B cell (primary cell): ENCODE measurements at regions not wholly inside any gene's neighbourhood (a gene's known extent, or its start where the extent isn't known, plus 50 kb on each side); places are given as distances from the start of the nearest gene placed in this dataset.

ENCODE experiments used
- EZH2 ChIP-seq: IDR thresholded peaks from 2 replicates; pipeline ENCODE4 v1.6.1; 2012; ENCODE audit warnings: borderline replicate concordance, low read depth, mild to moderate bottlenecking, moderate library complexity, low read length; ENCODE audit not compliant: insufficient read depth, poor library complexity, severe bottlenecking
- TF ChIP-seq, protein P1 (sequence below): fragments of 200-600 bp; IDR thresholded peaks from one replicate; pipeline ENCODE4 v1.8.0; 2022; ENCODE audit warnings: antibody characterized with exemption, mild to moderate bottlenecking

DNA sequence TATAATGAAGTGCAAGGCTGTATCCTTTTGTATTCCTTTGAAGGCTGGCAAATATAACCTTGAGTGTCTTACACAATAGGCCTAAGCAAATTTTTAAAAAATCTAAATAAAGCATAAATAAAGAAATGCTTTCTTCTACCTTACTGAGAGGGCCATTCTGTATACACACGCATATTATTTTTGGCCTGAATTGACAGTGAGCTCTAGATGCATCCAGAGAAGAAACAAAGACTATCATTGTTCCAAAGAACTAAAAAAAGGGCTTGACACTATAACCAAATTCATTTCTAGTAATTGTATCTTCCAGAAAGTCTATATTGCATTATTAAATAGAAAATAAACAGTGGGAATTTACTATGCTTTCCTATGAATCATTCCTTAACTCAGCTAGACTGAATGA is 100.2 kb downstream of the MAGEB17 start:
- TF ChIP-seq, protein P1, sequence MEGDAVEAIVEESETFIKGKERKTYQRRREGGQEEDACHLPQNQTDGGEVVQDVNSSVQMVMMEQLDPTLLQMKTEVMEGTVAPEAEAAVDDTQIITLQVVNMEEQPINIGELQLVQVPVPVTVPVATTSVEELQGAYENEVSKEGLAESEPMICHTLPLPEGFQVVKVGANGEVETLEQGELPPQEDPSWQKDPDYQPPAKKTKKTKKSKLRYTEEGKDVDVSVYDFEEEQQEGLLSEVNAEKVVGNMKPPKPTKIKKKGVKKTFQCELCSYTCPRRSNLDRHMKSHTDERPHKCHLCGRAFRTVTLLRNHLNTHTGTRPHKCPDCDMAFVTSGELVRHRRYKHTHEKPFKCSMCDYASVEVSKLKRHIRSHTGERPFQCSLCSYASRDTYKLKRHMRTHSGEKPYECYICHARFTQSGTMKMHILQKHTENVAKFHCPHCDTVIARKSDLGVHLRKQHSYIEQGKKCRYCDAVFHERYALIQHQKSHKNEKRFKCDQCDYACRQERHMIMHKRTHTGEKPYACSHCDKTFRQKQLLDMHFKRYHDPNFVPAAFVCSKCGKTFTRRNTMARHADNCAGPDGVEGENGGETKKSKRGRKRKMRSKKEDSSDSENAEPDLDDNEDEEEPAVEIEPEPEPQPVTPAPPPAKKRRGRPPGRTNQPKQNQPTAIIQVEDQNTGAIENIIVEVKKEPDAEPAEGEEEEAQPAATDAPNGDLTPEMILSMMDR = no peak
- no peak for TF ChIP-seq EZH2
